ENCODE measurements at regions not wholly inside any gene's neighbourhood (a gene's known extent, or its start where the extent isn't known, plus 50 kb on each side); places are given as distances from the start of the nearest gene placed in this dataset.
"Not testable (repeated sequence)": the region's sequence is repeated elsewhere in the genome, so short reads cannot be mapped to it uniquely, and the experiment has no call there.

DNA sequence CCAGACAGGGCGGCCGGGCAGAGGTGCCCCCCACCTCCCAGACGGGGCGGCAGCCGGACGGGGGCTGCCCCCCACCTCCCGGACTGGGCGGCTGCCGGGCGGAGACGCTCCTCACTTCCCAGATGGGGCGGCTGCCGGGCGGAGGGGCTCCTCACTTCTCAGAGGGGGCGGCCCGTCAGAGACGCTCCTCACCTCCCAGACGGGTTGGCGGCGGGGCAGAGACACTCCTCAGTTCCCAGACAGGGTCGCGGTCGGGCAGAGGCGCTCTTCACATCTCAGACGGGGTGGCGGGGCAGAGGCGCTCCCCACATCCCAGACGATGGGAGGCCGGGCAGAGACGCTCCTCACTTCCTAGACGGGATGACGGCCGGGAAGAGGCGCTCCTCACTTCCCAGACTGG, 68.5 kb upstream of the GPC4 start:
- DNase-seq = not testable (repeated sequence)

DNA sequence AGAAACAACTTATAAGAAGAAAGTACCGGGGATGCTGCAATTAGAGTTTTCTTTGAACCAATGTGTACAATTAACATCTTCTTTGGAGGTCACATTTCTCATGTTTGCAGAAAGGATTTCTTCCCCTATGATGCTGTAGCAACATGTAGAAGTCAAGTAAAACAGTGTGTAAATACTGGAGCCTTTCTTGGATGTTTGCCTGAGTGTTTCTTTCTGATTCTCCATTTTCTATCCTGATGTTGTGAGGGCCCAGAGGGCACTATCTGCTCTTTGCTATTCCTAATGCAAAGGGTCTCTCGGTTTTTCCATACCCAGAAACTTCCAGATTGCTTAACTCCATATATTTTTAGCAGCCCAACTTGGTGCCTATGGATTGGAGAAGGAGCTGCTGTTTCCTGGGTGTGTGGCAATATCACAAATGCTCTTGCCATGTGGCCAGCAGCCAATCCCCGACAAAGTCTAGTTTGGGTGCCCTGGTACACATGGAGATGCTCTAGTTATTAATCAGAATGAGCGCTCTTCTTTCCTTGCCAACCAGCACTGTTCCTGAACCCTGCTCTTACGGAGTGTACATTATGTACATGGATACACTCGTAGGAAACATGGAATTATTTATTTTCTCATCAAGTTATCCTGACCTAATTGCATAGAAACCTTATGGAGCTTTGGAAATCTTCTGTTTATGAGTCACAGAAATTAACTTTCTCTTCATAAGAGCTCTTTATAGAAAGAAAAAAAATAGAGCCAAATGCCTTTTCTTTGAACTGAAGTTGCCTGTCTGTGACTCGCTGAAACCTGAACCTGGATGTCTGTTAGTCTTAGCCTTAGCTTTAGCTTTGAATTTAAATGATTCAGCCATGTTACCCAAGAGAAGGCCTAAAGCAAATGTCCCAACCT, 67.0 kb upstream of the GPC4 start:
- no peak for DNase-seq

DNA sequence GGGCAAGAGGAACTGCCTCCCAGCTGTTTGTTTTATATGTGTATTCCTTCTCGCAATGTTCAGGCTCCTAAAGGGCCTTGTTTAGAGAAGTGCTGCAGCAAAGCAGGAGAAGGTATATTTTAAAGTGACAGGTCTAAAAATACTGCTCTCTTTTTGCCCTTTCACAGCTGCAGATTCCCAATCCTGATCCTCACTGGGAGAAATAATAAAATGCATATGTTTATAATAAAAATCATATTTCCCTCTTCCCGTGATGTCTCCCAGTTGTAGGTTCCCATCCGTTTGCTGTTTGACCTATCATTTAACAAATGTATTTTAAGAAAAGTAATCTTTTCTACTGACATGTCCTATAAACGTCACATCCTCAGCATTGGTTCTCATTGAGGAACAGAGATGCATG, 62.7 kb upstream of the GPC4 start:
- DNase-seq = no peak

DNA sequence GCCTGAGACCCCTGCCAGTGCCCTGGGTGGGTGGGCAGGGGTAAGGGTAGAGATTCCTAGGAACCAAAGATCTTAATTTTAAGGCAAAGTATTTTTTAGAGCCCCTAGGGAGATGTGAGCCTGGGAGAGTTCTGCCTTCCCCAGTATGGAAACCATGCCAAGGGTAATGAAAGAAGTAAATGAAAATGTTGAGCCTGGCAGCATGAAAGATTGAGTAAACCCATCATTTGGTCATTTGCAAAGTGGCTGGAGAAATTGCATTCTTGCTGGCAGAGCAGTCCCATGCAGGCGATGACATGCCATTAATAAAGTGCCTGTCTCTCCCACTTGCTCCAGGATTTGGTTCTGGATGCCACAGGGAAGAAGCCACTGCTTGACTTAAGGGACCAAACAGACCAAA, 60.7 kb upstream of the GPC4 start:
- DNase-seq = no peak

GRCh38 chrX:133475521-133475920, 60.2 kb upstream of the GPC4 start:
- DNase-seq = no peak

GRCh38 chrX:133474574-133474973, 59.3 kb upstream of the GPC4 start:
- DNase-seq = no peak

- DNase-seq = no peak
These were observed 58.2 kb upstream of the GPC4 start for GRCh38 chrX:133473451-133473850.

GRCh38 chrX:133468051-133468450, 52.8 kb upstream of the GPC4 start:
- peak in 1 of 2 donors; percentile 3 for DNase-seq

DNA sequence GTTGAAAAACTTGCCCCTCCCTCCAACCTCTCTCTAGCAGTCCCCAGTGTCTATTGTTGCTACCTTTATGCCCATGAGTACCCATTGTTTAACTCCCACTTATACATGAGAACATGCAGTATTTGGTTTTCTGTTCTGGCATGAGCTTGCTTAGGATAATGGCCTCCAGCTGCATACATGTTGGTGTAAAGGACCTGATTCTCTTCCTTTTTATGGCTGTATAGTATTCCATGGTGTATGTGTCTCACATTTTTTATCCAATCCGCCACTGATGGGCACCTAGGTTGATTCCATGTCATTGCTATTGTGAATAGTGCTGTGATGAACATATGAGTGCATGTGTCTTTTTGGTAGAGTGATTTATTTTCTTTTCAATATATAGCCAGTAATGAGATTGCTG, 50.0 kb upstream of the GPC4 start:
- DNase-seq = no peak

All from inflammatory macrophage treated with lipopolysaccharide for 1 hour (primary cell).